GM20000 (cell line): ENCODE measurements at regions not wholly inside any gene's neighbourhood (a gene's known extent, or its start where the extent isn't known, plus 50 kb on each side); places are given as distances from the start of the nearest gene placed in this dataset.

Experiments used
- DNase-seq: peaks from one replicate; pipeline ENCODE4 v3.0.0; 2012; ENCODE audit warnings: low spot score
- TF ChIP-seq, protein P1 (sequence below): IDR thresholded peaks from 2 replicates; pipeline ENCODE4 v1.5.1; 2012; ENCODE audit warnings: mild to moderate bottlenecking, control low read depth; ENCODE audit errors: extremely low read depth, missing control alignments

DNA sequence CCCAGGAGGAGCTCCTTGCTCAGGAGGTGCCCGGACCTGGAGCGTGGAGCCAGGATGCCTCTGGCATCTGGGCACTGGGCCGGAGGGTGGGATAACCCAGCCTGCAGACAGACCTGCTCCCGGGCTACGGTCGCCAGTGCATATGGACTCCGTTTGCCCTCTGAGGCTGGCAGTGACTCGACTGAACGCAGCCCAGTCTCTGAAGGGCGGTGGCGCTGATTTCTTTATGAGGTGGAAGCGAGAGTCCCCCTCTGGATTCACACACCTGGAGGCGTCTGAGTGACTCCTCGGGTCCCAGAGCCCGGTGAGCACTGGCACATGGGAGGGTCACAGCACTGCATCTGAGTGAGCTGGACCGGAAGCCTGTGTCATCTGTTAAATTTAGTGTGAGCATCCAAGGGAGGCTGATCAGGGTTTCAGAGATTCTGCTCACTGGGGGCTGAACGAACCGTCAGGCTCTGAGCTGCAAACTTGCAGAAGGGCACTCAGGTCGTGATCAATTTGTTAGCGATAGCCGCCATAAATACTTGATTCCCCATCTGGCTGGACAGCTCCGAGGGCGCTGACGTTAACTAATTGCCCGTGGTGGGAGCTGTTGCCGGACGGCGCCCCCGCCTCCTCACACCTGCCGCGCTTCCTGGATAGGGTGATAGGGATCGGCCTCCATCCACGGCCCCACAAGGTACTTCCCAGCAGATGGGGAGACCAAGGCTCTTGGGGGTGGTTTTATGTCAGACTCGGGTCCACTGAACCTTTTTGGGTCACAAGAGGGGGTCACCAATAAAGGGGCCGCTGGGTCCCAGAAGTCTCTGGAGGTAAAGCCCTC is 60.7 kb upstream of the TTC34 start:
- DNase-seq = no peak
- TF ChIP-seq, protein P1, sequence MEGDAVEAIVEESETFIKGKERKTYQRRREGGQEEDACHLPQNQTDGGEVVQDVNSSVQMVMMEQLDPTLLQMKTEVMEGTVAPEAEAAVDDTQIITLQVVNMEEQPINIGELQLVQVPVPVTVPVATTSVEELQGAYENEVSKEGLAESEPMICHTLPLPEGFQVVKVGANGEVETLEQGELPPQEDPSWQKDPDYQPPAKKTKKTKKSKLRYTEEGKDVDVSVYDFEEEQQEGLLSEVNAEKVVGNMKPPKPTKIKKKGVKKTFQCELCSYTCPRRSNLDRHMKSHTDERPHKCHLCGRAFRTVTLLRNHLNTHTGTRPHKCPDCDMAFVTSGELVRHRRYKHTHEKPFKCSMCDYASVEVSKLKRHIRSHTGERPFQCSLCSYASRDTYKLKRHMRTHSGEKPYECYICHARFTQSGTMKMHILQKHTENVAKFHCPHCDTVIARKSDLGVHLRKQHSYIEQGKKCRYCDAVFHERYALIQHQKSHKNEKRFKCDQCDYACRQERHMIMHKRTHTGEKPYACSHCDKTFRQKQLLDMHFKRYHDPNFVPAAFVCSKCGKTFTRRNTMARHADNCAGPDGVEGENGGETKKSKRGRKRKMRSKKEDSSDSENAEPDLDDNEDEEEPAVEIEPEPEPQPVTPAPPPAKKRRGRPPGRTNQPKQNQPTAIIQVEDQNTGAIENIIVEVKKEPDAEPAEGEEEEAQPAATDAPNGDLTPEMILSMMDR = no peak

DNA sequence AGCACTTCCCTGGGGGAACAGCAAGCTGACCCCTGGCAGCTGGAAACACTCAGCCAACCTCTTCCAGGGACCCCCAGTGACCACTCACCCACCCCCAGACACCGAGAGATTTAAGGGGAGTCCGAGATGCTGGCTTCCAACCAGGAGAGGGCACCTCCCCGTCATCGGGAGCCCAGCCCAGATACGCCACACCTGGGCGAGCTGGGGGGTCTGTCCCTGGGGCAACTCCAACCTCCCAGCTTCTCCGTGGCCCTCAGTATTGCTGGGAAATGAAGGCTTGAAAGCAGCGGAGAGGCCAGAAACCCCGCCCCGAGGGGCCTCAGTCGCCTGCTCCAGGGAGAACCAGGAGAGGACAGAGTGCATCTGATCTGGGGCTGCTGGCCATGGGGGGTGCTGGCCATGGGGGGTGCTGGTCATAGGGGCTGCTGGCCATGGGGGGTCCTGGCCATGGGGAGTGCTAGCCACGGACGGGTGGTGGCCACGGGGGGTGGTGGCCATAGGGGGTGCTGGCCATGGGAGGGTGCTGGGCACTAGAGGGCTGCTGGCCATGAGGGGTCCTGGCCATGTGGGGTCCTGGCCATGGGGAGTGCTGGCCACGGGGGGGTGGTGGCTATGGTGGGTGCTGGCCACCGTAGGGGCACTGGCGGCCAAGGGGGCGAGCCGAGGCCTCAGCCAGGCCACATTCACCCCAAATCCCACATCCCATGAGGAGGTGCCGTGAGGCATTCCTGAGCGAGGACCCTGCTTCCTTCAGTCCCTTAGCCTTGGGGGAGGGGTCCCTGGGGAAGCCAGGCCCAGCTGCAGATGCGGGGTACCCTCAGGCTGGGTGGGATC is 61.5 kb upstream of the TTC34 start:
- no peak for DNase-seq
- TF ChIP-seq, protein P1 = no peak

DNA sequence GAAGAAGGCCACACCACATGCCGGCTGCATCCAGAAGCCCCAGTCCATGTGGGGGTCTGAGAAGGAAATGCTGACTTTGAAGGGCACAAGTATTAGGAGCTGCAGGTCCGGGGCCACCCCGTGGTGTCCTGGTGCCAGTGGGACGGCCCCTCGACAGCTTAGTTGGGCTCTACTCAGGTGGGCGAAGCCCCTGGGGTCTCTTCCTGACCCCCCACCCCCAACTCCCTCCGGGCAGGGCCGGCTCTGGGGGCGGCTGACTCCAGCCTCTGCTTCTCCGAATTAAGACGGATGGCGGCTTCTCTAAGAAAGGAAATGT is 62.1 kb upstream of the TTC34 start:
- TF ChIP-seq, protein P1 = no peak
- DNase-seq = no peak

DNA sequence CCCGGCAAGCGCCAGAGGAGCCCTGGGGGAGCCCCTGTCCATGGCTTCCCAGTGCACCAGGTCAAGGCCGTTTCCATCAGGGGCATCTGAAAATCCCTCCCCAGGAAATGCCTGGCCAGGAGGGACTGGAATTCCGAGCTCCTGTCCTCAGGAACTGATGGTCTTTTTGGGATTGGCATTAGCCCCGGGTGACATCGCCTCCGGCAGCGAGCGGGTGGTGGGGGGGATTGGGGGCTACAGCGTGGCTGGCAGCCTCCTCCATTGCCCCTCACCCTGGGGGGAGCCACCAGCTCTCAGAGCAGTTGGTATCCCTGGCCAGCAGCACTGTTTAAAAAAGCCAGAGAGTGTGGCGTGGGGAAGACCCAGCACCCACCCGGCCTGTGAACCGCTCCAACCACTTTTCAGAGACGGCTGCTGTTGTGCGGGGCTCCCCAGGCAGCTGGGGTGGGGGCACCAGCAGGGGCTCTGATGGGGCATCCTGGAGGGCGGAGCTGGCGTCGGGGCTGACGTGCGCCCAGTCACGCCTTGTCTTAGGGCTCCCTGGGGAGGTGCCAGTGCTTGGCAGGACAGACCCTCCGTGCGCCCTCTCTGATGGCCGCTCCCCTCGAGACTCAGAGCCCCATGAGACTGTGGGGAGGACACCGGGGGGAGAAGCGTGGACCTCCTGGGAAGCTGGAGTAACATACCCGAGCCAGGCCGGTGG is 62.9 kb upstream of the TTC34 start:
- DNase-seq = no peak
- TF ChIP-seq, protein P1 = no peak

DNA sequence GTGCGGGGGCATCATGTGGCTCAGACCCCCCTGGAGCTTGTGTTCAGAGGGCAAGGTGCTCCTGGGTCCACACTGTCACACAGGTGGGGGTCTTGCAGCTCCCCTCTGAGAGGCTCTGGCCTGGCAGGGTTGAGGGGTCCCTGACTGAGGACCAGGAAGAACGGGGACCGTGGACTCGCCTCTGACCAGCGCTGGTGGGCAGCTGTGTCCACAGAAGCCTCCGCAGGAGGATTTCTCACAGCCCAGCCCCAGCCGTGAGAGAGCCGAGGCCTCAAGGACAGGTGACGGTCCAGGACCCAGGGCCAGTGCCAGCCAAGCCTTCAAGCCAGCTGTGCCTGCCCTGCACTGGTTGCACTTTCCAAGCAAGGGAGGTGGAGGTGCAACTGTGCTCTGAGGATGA is 63.5 kb upstream of the TTC34 start:
- DNase-seq = no peak
- TF ChIP-seq, protein P1 = no peak

DNA sequence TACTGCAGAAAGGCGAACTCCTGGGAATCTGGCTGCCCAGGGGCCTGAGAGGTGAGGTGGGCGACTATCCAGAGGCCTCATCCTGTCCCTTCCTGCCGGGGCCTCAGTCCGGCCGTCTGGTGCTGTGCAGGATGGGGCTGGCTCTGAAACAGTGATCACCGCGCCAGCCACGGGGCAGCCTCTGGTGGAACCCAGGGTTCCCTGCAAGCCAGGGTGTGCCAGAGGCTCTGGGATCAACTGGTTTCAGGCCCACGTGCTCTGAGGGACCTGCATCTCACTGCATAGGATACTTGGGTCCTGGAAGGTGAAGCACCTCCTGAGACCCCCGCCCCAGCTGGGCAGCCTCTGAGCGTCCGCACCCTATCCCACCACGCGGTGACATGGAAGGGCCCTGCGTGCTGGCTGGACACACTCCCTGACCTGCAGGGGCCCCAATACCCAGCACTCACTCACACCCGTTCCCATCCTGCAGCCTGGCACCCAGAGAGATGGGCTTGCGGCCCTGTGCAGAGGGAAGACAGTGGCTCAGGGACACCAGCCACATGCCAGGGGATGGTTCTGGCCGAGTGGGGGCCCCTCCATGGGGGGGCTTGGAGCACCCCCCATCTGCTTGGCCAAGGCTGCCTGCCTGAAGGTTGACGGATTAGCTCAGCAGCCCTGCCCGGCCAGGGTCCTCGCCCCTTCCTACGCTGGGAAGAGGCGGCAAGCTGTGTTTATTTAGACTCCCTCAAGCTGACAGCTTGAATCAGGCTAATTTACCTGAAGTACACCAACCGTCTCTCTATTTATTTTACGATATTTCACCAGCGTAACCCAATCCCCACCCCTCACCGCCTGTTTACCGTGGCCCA is 64.3 kb upstream of the TTC34 start:
- DNase-seq = no peak
- TF ChIP-seq, protein P1 = no peak
